Keratinocyte (primary cell): ENCODE measurements at regions not wholly inside any gene's neighbourhood (a gene's known extent, or its start where the extent isn't known, plus 50 kb on each side); places are given as distances from the start of the nearest gene placed in this dataset.

Source experiments
- DNase-seq: peaks from one replicate; pipeline ENCODE4 v3.0.0-alpha.2; 2011; ENCODE audit warnings: low read depth, missing footprints, low spot score
- FAIRE-seq: peaks from 2 replicates; lab custom pipeline; 2011; peaks lifted over from hg19 to GRCh38; lab: Jason Lieb, UNC
- H2AFZ ChIP-seq: 2 replicates; pipeline ENCODE4 v1.6.0; 2012; ENCODE audit warnings: low read length, control low read depth, inconsistent platforms; ENCODE audit not compliant: control insufficient read depth
- H3K27ac ChIP-seq: 2 replicates; pipeline ENCODE4 v1.5.1; 2011; ENCODE audit warnings: low read length; ENCODE audit not compliant: control insufficient read depth, insufficient read depth
- H3K27me3 ChIP-seq: 3 replicates; pipeline ENCODE4 v1.6.0; 2011; ENCODE audit warnings: low read length; ENCODE audit not compliant: control insufficient read depth, insufficient read depth; ENCODE audit errors: extremely low read depth
- H3K36me3 ChIP-seq, 2 experiments: 2 replicates in 1 of 2; 3 replicates in 1 of 2; pipeline ENCODE4 v1.5.1; 2011; ENCODE audit warnings: low read length in 2 of 2, mild to moderate bottlenecking in 1 of 2; ENCODE audit not compliant: control insufficient read depth in 2 of 2, insufficient read depth in 2 of 2; ENCODE audit errors: extremely low read depth in 1 of 2
- H3K4me1 ChIP-seq: 3 replicates; pipeline ENCODE4 v1.5.1; 2011; ENCODE audit warnings: low read length; ENCODE audit not compliant: control insufficient read depth, insufficient read depth; ENCODE audit errors: extremely low read depth
- H3K4me2 ChIP-seq: 3 replicates; pipeline ENCODE4 v1.6.0; 2011; ENCODE audit warnings: low read depth, low read length; ENCODE audit not compliant: control insufficient read depth, insufficient read depth; ENCODE audit errors: extremely low read depth
- H3K4me3 ChIP-seq, 3 experiments: fragments of 200-600 bp in 1 of 3; sonication (generic) in 1 of 3; 2 replicates in 2 of 3; 3 replicates in 1 of 3; pipeline ENCODE4 v1.5.1; 2011 to 2016; ENCODE audit warnings: low read length in 3 of 3, mild to moderate bottlenecking in 3 of 3, control low read depth in 2 of 3, inconsistent platforms in 1 of 3, low read depth in 1 of 3, mixed read lengths in 1 of 3, mixed run types in 1 of 3, moderate library complexity in 1 of 3; ENCODE audit not compliant: control insufficient read depth in 2 of 3, insufficient read depth in 2 of 3; ENCODE audit errors: extremely low read depth in 1 of 3
- H3K79me2 ChIP-seq: 2 replicates; pipeline ENCODE4 v1.6.0; 2012; ENCODE audit warnings: low read length; ENCODE audit not compliant: control insufficient read depth, insufficient read depth
- H3K9ac ChIP-seq: 3 replicates; pipeline ENCODE4 v1.6.0; 2011; ENCODE audit warnings: low read length; ENCODE audit not compliant: control insufficient read depth, insufficient read depth; ENCODE audit errors: extremely low read depth
- H3K9me1 ChIP-seq: 3 replicates; pipeline ENCODE4 v1.6.0; 2011; ENCODE audit warnings: low read length; ENCODE audit not compliant: control insufficient read depth, insufficient read depth; ENCODE audit errors: extremely low read depth
- H3K9me3 ChIP-seq: 2 replicates; pipeline ENCODE4 v1.5.1; 2012; ENCODE audit warnings: low read depth, low read length; ENCODE audit not compliant: control insufficient read depth
- H4K20me1 ChIP-seq: 3 replicates; pipeline ENCODE4 v1.6.0; 2011; ENCODE audit warnings: low read length; ENCODE audit not compliant: control insufficient read depth, insufficient read depth; ENCODE audit errors: extremely low read depth
- CTCF ChIP-seq, 3 experiments: IDR thresholded peaks in 1 of 3; conservative IDR thresholded peaks in 1 of 3; optimal IDR thresholded peaks in 1 of 3; 2 replicates in 2 of 3; 3 replicates in 1 of 3; pipeline versions ENCODE3 to v1.5.1; 2011; ENCODE audit warnings: low read length in 3 of 3, mild to moderate bottlenecking in 3 of 3, moderate library complexity in 2 of 3, control low read depth in 1 of 3, inconsistent platforms in 1 of 3; ENCODE audit not compliant: insufficient read depth in 2 of 3; ENCODE audit errors: extremely low read depth in 1 of 3
- EZH2 ChIP-seq: IDR thresholded peaks from one replicate; pipeline ENCODE4 v1.6.1; 2012; ENCODE audit warnings: inconsistent platforms, mild to moderate bottlenecking, low read length, moderate library complexity
- dilution Hi-C: fragments of 300-500 bp; cut with MboI; formaldehyde crosslinking; loops from one replicate; pipeline ENCODE4 v1.7.0; 2020; ENCODE audit warnings: low sequenced_read_pairs; ENCODE audit not compliant: extremely low pct_ligation_motif_present

GRCh38 chr9:88737031-88737430 is 202.1 kb downstream of the NXNL2 start:
- Histone ChIP-seq H3K36me3 (no peaks in the 10 kb centered on the region), H3K4me2 (no peak overlapping the region), H3K4me1 (peaks cover 12% of the 10 kb centered on the region), H3K9me3 (no peaks in the 10 kb centered on the region), H3K79me2 (no peaks in the 10 kb centered on the region), H3K9me1 (no peaks in the 10 kb centered on the region), H3K27ac (no peak overlapping the region), H4K20me1 (no peaks in the 10 kb centered on the region), H3K9ac (no peak overlapping the region), H3K27me3 (no peaks in the 10 kb centered on the region), H2AFZ (no peak overlapping the region), H3K4me3 (no peak overlapping the region)
- dilution Hi-C loops, result no loop called here
- TF ChIP-seq CTCF (optimal IDR thresholded peaks at IDR 0.05 in 1 of 3, IDR thresholded peaks at IDR 0.05 in 1 of 3, conservative IDR thresholded peaks at IDR 0.05 in 1 of 3; ENCODE audit: extremely low read depth in 1 of 3, insufficient read depth in 2 of 3, low read length in 3 of 3) (no peak), EZH2 (no peak)
- DNase-seq (no peak), FAIRE-seq (no peak)

DNA sequence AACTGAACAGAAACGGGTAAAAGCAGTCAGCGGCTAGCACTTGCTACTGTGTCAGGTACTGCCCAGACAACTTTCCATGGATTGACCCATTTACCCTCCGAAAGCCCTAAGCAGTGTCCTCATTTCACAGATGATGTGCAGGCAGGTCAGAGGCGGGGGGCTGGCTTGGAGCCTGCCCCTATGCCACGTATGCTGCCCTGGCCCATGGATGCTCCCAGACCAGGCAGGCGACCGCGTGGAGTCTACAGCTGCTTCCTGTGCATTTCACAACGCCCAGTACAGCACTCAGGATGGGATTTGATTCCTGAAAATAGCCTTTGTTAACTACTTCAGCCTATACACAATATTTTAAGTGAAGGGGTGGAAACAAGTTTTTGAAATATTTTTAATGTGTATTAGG is 202.9 kb downstream of the NXNL2 start:
- no peak overlapping the region for H3K4me3 ChIP-seq
- no peak overlapping the region for H2AFZ ChIP-seq
- H3K27me3 ChIP-seq, result no peaks in the 10 kb centered on the region
- DNase-seq, result no peak
- no peaks in the 10 kb centered on the region for H3K79me2 ChIP-seq
- no peak for FAIRE-seq
- H4K20me1 ChIP-seq, result no peaks in the 10 kb centered on the region
- no peak overlapping the region for H3K4me2 ChIP-seq
- H3K9me3 ChIP-seq, result no peaks in the 10 kb centered on the region
- no peaks in the 10 kb centered on the region for H3K9me1 ChIP-seq
- dilution Hi-C loops, result no loop called here
- H3K36me3 ChIP-seq, result no peaks in the 10 kb centered on the region
- no peak overlapping the region for H3K27ac ChIP-seq
- no peak overlapping the region for H3K9ac ChIP-seq
- peaks cover 12% of the 10 kb centered on the region for H3K4me1 ChIP-seq
- TF ChIP-seq EZH2 (no peak), CTCF (optimal IDR thresholded peaks at IDR 0.05 in 1 of 3, IDR thresholded peaks at IDR 0.05 in 1 of 3, conservative IDR thresholded peaks at IDR 0.05 in 1 of 3; ENCODE audit: extremely low read depth in 1 of 3, insufficient read depth in 2 of 3, low read length in 3 of 3) (no peak)
